ENCODE measurements at regions not wholly inside any gene's neighbourhood (a gene's known extent, or its start where the extent isn't known, plus 50 kb on each side); places are given as distances from the start of the nearest gene placed in this dataset.

- Histone ChIP-seq H3K9me2 (replicated peaks; ENCODE audit: insufficient read depth, low read length) (no peaks in the 10 kb centered on the region), H3K4me3 (ENCODE audit: low read length) (no peak overlapping the region), H3K27ac (ENCODE audit: low read length) (no peak overlapping the region), H3K4me2 (ENCODE audit: low read depth, low read length) (no peak overlapping the region), H2AFZ (ENCODE audit: low read length) (no peak overlapping the region), H3K36me3 (replicated peaks; ENCODE audit: insufficient read depth, low read length) (no peaks in the 10 kb centered on the region), H4K20me1 (ENCODE audit: insufficient read depth, low read length) (no peaks in the 10 kb centered on the region), H3F3A (ENCODE audit: insufficient read depth, low read length) (no peaks in the 10 kb centered on the region), H3K79me2 (ENCODE audit: low read length) (no peaks in the 10 kb centered on the region), H3K9ac (ENCODE audit: low read length) (no peak overlapping the region), H3K27me3 (replicated peaks; ENCODE audit: insufficient read depth, low read length) (no peaks in the 10 kb centered on the region), H3K9me3 (replicated peaks; ENCODE audit: insufficient read depth, low read length) (no peaks in the 10 kb centered on the region), H3K4me1 (ENCODE audit: low read length) (no peaks in the 10 kb centered on the region)
- TF ChIP-seq EZH2phosphoT487 (IDR thresholded peaks at IDR 0.05; ENCODE audit: low read length), result no peak
- no peak for TF ChIP-seq EZH2 (optimal IDR thresholded peaks at IDR 0.05; ENCODE audit: low read depth, low read length)
- TF ChIP-seq, protein P1, sequence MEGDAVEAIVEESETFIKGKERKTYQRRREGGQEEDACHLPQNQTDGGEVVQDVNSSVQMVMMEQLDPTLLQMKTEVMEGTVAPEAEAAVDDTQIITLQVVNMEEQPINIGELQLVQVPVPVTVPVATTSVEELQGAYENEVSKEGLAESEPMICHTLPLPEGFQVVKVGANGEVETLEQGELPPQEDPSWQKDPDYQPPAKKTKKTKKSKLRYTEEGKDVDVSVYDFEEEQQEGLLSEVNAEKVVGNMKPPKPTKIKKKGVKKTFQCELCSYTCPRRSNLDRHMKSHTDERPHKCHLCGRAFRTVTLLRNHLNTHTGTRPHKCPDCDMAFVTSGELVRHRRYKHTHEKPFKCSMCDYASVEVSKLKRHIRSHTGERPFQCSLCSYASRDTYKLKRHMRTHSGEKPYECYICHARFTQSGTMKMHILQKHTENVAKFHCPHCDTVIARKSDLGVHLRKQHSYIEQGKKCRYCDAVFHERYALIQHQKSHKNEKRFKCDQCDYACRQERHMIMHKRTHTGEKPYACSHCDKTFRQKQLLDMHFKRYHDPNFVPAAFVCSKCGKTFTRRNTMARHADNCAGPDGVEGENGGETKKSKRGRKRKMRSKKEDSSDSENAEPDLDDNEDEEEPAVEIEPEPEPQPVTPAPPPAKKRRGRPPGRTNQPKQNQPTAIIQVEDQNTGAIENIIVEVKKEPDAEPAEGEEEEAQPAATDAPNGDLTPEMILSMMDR (IDR thresholded peaks at IDR 0.05; ENCODE audit: low read length), result no peak
- no peak for DNase-seq
These were observed 151.8 kb upstream of the KCNJ18 start for GRCh38 chr17:21540502-21540901.

DNA sequence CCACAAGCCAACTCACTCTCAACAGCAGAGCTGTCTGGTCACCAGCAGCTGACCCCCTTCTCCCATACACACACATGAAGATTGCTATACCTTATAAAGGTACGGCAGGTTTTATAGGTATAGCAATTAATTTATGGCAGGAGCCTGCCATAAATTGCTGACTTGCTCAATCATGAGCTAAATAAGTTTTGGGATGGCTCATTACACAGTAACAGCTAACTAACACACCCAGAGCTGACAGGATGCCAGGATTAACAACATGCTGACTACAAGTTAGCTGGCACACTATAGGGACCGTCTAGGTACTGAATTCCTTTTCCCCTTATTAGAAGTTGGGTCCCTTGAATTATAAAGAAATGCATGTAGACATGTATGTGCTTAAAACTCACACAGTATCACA lies 150.3 kb upstream of the KCNJ18 start:
- no peak overlapping the region for H3K4me3 ChIP-seq (ENCODE audit: low read length)
- H3K9me2 ChIP-seq (replicated peaks; ENCODE audit: insufficient read depth, low read length), result no peaks in the 10 kb centered on the region
- no peaks in the 10 kb centered on the region for H3K9me3 ChIP-seq (replicated peaks; ENCODE audit: insufficient read depth, low read length)
- no peak overlapping the region for H2AFZ ChIP-seq (ENCODE audit: low read length)
- H3K4me1 ChIP-seq (ENCODE audit: low read length), result no peaks in the 10 kb centered on the region
- H3F3A ChIP-seq (ENCODE audit: insufficient read depth, low read length), result no peaks in the 10 kb centered on the region
- no peaks in the 10 kb centered on the region for H3K36me3 ChIP-seq (replicated peaks; ENCODE audit: insufficient read depth, low read length)
- no peaks in the 10 kb centered on the region for H3K79me2 ChIP-seq (ENCODE audit: low read length)
- no peak overlapping the region for H3K27ac ChIP-seq (ENCODE audit: low read length)
- TF ChIP-seq EZH2phosphoT487 (IDR thresholded peaks at IDR 0.05; ENCODE audit: low read length) (no peak), EZH2 (optimal IDR thresholded peaks at IDR 0.05; ENCODE audit: low read depth, low read length) (no peak)
- TF ChIP-seq, protein P1 (IDR thresholded peaks at IDR 0.05; ENCODE audit: low read length), result no peak
- no peak overlapping the region for H3K4me2 ChIP-seq (ENCODE audit: low read depth, low read length)
- H4K20me1 ChIP-seq (ENCODE audit: insufficient read depth, low read length), result no peaks in the 10 kb centered on the region
- no peak for DNase-seq
- no peaks in the 10 kb centered on the region for H3K27me3 ChIP-seq (replicated peaks; ENCODE audit: insufficient read depth, low read length)
- no peak overlapping the region for H3K9ac ChIP-seq (ENCODE audit: low read length)

GRCh38 chr17:21542991-21543390 lies 149.3 kb upstream of the KCNJ18 start:
- Histone ChIP-seq H3F3A (ENCODE audit: insufficient read depth, low read length) (no peaks in the 10 kb centered on the region), H3K9me3 (replicated peaks; ENCODE audit: insufficient read depth, low read length) (no peaks in the 10 kb centered on the region), H3K79me2 (ENCODE audit: low read length) (no peaks in the 10 kb centered on the region), H3K4me1 (ENCODE audit: low read length) (no peaks in the 10 kb centered on the region), H3K4me3 (ENCODE audit: low read length) (no peak overlapping the region), H3K9me2 (replicated peaks; ENCODE audit: insufficient read depth, low read length) (no peaks in the 10 kb centered on the region), H3K27ac (ENCODE audit: low read length) (no peak overlapping the region), H3K36me3 (replicated peaks; ENCODE audit: insufficient read depth, low read length) (no peaks in the 10 kb centered on the region), H4K20me1 (ENCODE audit: insufficient read depth, low read length) (no peaks in the 10 kb centered on the region), H2AFZ (ENCODE audit: low read length) (no peak overlapping the region), H3K27me3 (replicated peaks; ENCODE audit: insufficient read depth, low read length) (no peaks in the 10 kb centered on the region), H3K9ac (ENCODE audit: low read length) (no peak overlapping the region), H3K4me2 (ENCODE audit: low read depth, low read length) (no peak overlapping the region)
- DNase-seq, result no peak
- TF ChIP-seq EZH2 (optimal IDR thresholded peaks at IDR 0.05; ENCODE audit: low read depth, low read length), result no peak
- no peak for TF ChIP-seq EZH2phosphoT487 (IDR thresholded peaks at IDR 0.05; ENCODE audit: low read length)
- TF ChIP-seq, protein P1 (IDR thresholded peaks at IDR 0.05; ENCODE audit: low read length), result no peak
